Stomach smooth muscle (tissue), 2 donors: ENCODE measurements at regions not wholly inside any gene's neighbourhood (a gene's known extent, or its start where the extent isn't known, plus 50 kb on each side); places are given as distances from the start of the nearest gene placed in this dataset.

Experiments used
- H3K27ac ChIP-seq: one replicate; pipeline ENCODE4 v1.7.0; 2013; ENCODE audit warnings: mild to moderate bottlenecking, low read length, inconsistent platforms
- H3K27me3 ChIP-seq, 2 donors: one replicate each; pipeline ENCODE4 v1.7.0; 2013; ENCODE audit warnings: low read length in 2 of 2; ENCODE audit not compliant: insufficient read depth in 2 of 2, control insufficient read depth in 1 of 2
- H3K36me3 ChIP-seq, 2 donors: one replicate each; pipeline ENCODE4 v1.7.0; 2013; ENCODE audit warnings: low read length in 2 of 2; ENCODE audit not compliant: control insufficient read depth in 2 of 2, insufficient read depth in 2 of 2
- H3K4me1 ChIP-seq: one replicate; pipeline ENCODE4 v1.7.0; 2013; ENCODE audit warnings: low read length; ENCODE audit not compliant: control insufficient read depth, insufficient read depth
- H3K4me3 ChIP-seq, 2 donors: one replicate each; pipeline ENCODE4 v1.7.0; 2013; ENCODE audit warnings: low read length in 2 of 2
- H3K9ac ChIP-seq, 2 donors: one replicate each; pipeline ENCODE4 v1.7.0; 2013; ENCODE audit warnings: low read length in 2 of 2, mild to moderate bottlenecking in 1 of 2
- H3K9me3 ChIP-seq, 2 donors: one replicate each; pipeline ENCODE4 v1.7.0; 2013; ENCODE audit warnings: low read length in 2 of 2; ENCODE audit not compliant: control insufficient read depth in 2 of 2
- donor health status: healthy.
- donor health status: Pancreatic carcinoma.

DNA sequence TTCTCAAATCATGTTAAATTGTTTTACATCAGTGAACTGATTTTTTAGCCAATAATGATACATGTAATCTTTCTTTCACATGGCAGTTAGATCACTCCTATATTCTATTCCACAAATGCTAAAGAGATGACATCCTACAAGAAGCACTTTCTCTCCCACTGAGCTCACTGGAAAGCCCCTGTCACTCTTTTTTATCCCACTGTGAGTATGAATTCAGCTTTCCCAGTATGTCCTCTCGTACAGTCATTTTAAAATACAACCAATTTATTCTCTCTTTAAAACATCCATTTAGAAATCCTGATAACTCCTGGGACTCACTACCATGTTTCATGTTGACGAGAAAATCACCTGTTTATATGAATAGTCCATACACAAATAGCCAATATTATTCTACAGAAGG is 599.9 kb downstream of the SEMA5A start:
- no peak overlapping the region for H3K4me3 ChIP-seq
- no peak overlapping the region for H3K9ac ChIP-seq
- no peaks in the 10 kb centered on the region for H3K36me3 ChIP-seq
- no peak overlapping the region for H3K27ac ChIP-seq
- H3K27me3 ChIP-seq, result no peaks in the 10 kb centered on the region
- H3K9me3 ChIP-seq, result no peaks in the 10 kb centered on the region
- no peaks in the 10 kb centered on the region for H3K4me1 ChIP-seq

GRCh38 chr5:8949908-8950307 is 596.0 kb downstream of the SEMA5A start:
- no peaks in the 10 kb centered on the region for H3K36me3 ChIP-seq
- no peaks in the 10 kb centered on the region for H3K9me3 ChIP-seq
- H3K27me3 ChIP-seq, result no peaks in the 10 kb centered on the region
- no peak overlapping the region for H3K4me3 ChIP-seq
- no peaks in the 10 kb centered on the region for H3K4me1 ChIP-seq
- H3K27ac ChIP-seq, result no peak overlapping the region
- no peak overlapping the region for H3K9ac ChIP-seq

GRCh38 chr5:8952147-8952546 is 593.7 kb downstream of the SEMA5A start:
- no peaks in the 10 kb centered on the region for H3K4me1 ChIP-seq
- H3K9ac ChIP-seq, result no peak overlapping the region
- H3K36me3 ChIP-seq, result no peaks in the 10 kb centered on the region
- H3K27ac ChIP-seq, result no peak overlapping the region
- no peak overlapping the region for H3K4me3 ChIP-seq
- H3K27me3 ChIP-seq, result no peaks in the 10 kb centered on the region
- H3K9me3 ChIP-seq, result no peaks in the 10 kb centered on the region

DNA sequence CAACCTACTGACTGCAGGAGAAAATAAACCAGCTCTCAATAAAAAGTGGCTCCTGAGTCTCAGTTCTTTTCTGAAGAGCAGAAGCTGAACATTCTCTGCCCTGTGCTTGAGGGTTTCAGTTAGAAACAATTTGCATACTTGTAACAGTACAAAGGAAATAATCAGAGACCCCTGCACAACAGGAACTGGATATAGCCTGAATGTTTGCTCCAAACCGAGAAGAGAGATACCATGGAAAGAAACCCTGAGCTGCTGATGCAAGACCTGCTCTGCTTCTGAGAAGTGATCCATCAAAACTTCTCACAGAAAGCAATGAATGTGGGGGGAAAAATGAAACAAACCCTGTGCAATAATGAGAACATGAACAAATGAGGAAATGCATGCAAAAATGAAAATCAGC is 592.9 kb downstream of the SEMA5A start:
- Histone ChIP-seq H3K9me3 (no peaks in the 10 kb centered on the region), H3K9ac (no peak overlapping the region), H3K4me3 (no peak overlapping the region), H3K27me3 (no peaks in the 10 kb centered on the region), H3K4me1 (no peaks in the 10 kb centered on the region), H3K36me3 (no peaks in the 10 kb centered on the region), H3K27ac (no peak overlapping the region)

DNA sequence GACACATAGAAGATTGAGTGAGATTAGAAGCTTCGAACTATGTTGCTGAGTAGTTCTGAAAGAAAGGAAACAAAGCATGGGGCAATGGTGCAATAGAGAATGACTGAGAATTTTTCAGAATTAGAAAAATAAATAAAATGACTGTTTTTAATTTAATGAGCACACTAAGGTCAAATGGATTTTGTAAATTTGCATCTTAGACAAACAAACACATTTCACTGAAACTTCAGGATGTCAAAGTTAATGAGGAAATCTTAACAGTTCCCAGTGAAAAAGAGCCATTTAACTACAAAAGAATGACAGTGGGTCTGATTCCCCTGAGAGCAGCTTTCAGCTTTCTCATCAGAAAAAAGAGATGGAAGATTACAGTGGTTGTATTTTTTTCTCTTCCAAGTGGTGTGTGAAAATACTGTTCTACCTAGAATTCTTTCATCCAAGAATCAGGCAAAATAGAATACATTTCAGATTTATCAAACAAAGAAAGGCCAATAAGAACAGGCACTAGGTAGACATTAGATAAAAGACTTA is 591.9 kb downstream of the SEMA5A start:
- H3K9ac ChIP-seq, result no peak overlapping the region
- H3K4me1 ChIP-seq, result no peaks in the 10 kb centered on the region
- no peaks in the 10 kb centered on the region for H3K27me3 ChIP-seq
- no peak overlapping the region for H3K27ac ChIP-seq
- no peaks in the 10 kb centered on the region for H3K36me3 ChIP-seq
- H3K4me3 ChIP-seq, result no peak overlapping the region
- H3K9me3 ChIP-seq, result no peaks in the 10 kb centered on the region

DNA sequence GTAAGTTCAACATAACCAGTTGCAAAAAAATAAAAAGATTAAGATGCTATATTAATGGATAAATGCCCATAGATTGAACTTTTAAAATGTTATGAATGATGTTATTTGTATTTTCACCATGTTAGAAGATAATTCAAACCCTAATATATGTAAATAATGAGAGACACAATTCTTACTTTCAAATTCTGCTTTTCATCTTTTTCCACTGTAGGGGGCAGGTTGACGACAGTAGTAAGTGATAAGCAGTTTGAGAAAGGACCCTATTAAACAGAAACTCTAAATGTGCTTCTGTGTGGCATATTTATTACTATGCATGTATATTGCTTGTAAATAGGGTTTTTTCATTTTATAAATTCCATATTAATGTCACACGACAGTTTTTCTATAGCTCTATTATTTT is 591.1 kb downstream of the SEMA5A start:
- no peak overlapping the region for H3K27ac ChIP-seq
- H3K9me3 ChIP-seq, result no peaks in the 10 kb centered on the region
- no peaks in the 10 kb centered on the region for H3K27me3 ChIP-seq
- no peak overlapping the region for H3K9ac ChIP-seq
- no peak overlapping the region for H3K4me3 ChIP-seq
- no peaks in the 10 kb centered on the region for H3K36me3 ChIP-seq
- H3K4me1 ChIP-seq, result no peaks in the 10 kb centered on the region

GRCh38 chr5:8956659-8957058 is 589.2 kb downstream of the SEMA5A start:
- Histone ChIP-seq H3K27ac (no peak overlapping the region), H3K9ac (no peak overlapping the region), H3K4me1 (no peaks in the 10 kb centered on the region), H3K36me3 (no peaks in the 10 kb centered on the region), H3K4me3 (no peak overlapping the region), H3K27me3 (no peaks in the 10 kb centered on the region), H3K9me3 (no peaks in the 10 kb centered on the region)

- H3K27ac ChIP-seq, result no peak overlapping the region
- H3K9ac ChIP-seq, result no peak overlapping the region
- H3K9me3 ChIP-seq, result no peaks in the 10 kb centered on the region
- H3K4me3 ChIP-seq, result no peak overlapping the region
- H3K27me3 ChIP-seq, result no peaks in the 10 kb centered on the region
- H3K36me3 ChIP-seq, result no peaks in the 10 kb centered on the region
- H3K4me1 ChIP-seq, result no peaks in the 10 kb centered on the region
Measured at GRCh38 chr5:8958602-8959001, 587.3 kb downstream of the SEMA5A start.

- Histone ChIP-seq H3K4me3 (no peak overlapping the region), H3K9me3 (no peaks in the 10 kb centered on the region), H3K27me3 (no peaks in the 10 kb centered on the region), H3K27ac (no peak overlapping the region), H3K36me3 (no peaks in the 10 kb centered on the region), H3K4me1 (no peaks in the 10 kb centered on the region), H3K9ac (no peak overlapping the region)
Measured at GRCh38 chr5:8961219-8961618, 584.7 kb downstream of the SEMA5A start.

- Histone ChIP-seq H3K4me1 (no peaks in the 10 kb centered on the region), H3K27me3 (no peaks in the 10 kb centered on the region), H3K36me3 (no peaks in the 10 kb centered on the region), H3K27ac (no peak overlapping the region), H3K9me3 (no peaks in the 10 kb centered on the region), H3K4me3 (no peak overlapping the region), H3K9ac (no peak overlapping the region)
Measured at GRCh38 chr5:8961956-8962355, 583.9 kb downstream of the SEMA5A start.

DNA sequence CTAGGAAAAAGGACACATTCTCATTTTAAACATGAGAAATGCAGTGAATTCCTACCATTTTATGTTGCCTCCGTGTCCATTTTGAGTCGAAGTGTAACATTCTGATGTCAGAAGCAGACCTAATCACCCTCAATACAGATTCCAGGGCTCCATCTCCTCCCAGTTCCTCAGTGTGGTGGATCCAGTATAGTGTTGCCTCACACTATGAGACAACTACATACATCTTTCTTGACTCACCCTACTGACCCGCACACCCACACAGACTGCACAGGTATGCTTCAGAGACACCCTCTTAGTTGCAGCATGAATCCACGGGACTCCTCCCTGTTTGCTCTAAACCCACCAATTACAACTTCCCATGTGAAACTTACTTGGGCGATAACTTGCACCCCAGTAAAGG is 564.9 kb downstream of the SEMA5A start:
- H3K36me3 ChIP-seq, result no peaks in the 10 kb centered on the region
- no peaks in the 10 kb centered on the region for H3K4me1 ChIP-seq
- H3K27ac ChIP-seq, result no peak overlapping the region
- no peaks in the 10 kb centered on the region for H3K9me3 ChIP-seq
- H3K27me3 ChIP-seq, result no peaks in the 10 kb centered on the region
- H3K4me3 ChIP-seq, result no peak overlapping the region
- H3K9ac ChIP-seq, result no peak overlapping the region
